ENCODE measurements at regions not wholly inside any gene's neighbourhood (a gene's known extent, or its start where the extent isn't known, plus 50 kb on each side); places are given as distances from the start of the nearest gene placed in this dataset.
A peak's percentile ranks its signal among the peaks of the same experiment; 100 is the strongest.

DNA sequence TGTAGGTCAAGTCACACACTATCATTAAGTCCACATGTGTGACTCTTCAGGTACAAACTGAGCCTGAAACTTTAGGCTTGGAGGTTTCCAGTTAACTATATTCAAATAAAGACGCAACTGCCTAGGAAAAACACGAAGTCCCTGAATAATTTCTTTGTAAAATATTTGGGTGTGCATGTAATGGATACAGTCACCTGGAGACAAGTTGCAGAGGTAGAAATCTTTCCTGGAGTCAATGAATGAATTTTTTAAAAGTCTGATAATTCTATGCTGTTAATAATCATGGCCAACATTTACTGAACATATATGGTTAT is 132.7 kb downstream of the MTX3 start:
- no peaks in the 10 kb centered on the region for H3K9me3 Mint-ChIP-seq
- ChIA-PET CTCF (interaction anchor here (0.7 to 2.3 kb wide), 29 partner anchors 10 to 817 kb away, joined by 3 to 14 read pairs (median 4); no protein-coding TSS in a partner anchor), POLR2A (interaction anchor here (0.6 kb wide), 1 partner anchor 283 kb away, joined by 3 read pairs; no protein-coding TSS in a partner anchor)
- no peak for ATAC-seq
- peaks cover 14% of the 10 kb centered on the region for H3K4me1 Mint-ChIP-seq (ENCODE audit: low read depth)
- peaks cover 12% of the 10 kb centered on the region for H3K27me3 Mint-ChIP-seq
- DNase-seq = no peak
- TF ChIP-seq, protein P1, sequence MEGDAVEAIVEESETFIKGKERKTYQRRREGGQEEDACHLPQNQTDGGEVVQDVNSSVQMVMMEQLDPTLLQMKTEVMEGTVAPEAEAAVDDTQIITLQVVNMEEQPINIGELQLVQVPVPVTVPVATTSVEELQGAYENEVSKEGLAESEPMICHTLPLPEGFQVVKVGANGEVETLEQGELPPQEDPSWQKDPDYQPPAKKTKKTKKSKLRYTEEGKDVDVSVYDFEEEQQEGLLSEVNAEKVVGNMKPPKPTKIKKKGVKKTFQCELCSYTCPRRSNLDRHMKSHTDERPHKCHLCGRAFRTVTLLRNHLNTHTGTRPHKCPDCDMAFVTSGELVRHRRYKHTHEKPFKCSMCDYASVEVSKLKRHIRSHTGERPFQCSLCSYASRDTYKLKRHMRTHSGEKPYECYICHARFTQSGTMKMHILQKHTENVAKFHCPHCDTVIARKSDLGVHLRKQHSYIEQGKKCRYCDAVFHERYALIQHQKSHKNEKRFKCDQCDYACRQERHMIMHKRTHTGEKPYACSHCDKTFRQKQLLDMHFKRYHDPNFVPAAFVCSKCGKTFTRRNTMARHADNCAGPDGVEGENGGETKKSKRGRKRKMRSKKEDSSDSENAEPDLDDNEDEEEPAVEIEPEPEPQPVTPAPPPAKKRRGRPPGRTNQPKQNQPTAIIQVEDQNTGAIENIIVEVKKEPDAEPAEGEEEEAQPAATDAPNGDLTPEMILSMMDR (IDR thresholded peaks at IDR 0.05) = peak; percentile 50
- no peak overlapping the region for H3K4me3 Mint-ChIP-seq
- H3K36me3 Mint-ChIP-seq (ENCODE audit: low read depth) = no peaks in the 10 kb centered on the region
- intact Hi-C loops (cut with micrococcal nuclease) = loop anchor here (2.0 kb wide), 1 partner anchor 156 kb away; no protein-coding TSS in a partner anchor
- no peak overlapping the region for H3K27ac Mint-ChIP-seq

DNA sequence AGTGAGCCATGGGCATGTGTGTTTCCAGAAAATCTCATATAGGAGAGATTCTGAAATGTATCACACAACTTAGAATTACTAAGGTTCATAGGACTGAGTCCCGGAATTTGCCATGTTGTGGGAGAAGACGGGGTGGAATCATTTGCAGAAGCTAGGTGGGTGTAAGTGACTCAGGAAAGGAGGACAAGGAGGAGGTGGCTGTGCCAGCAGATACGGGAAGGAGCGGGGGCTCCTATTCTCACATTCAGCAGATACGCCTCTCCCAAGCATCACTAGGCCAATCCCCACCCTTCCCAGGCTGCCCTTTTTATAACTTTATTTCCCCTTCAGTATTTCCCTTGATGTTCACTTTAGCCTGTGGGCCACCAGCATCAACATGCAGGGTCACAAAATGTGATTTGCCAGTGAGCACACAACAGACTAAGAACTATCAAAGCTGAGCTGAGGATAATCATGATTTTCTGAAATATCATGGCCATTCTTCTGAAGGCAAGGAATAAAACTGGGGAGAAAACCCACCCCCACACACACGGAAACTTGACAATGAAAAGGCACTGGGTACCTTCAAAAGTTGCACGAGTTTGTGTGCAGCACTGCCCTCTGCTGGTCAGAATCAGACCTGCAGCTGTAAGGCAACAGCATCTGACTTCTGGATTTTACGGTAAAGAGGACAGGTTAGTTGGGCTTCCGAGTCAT is 133.2 kb downstream of the MTX3 start:
- peaks cover 14% of the 10 kb centered on the region for H3K4me1 Mint-ChIP-seq (ENCODE audit: low read depth)
- peak overlapping the region; percentile 42 for H3K27ac Mint-ChIP-seq
- peaks cover 9% of the 10 kb centered on the region for H3K27me3 Mint-ChIP-seq
- H3K9me3 Mint-ChIP-seq = no peaks in the 10 kb centered on the region
- intact Hi-C loops (cut with micrococcal nuclease) = loop anchor here (2.0 kb wide), 1 partner anchor 155 kb away; no protein-coding TSS in a partner anchor
- peak; percentile 61 for ATAC-seq
- DNase-seq = peak; percentile 91
- TF ChIP-seq, protein P1 (IDR thresholded peaks at IDR 0.05) = peak; percentile 87
- H3K4me3 Mint-ChIP-seq = no peak overlapping the region
- CTCF ChIA-PET = interaction anchor here (0.7 to 2.3 kb wide), 34 partner anchors 10 to 816 kb away, joined by 3 to 14 read pairs (median 3); no protein-coding TSS in a partner anchor
- POLR2A ChIA-PET = interaction anchor here (0.6 to 0.9 kb wide), 2 partner anchors 283 to 300 kb away, joined by 3 read pairs; no protein-coding TSS in a partner anchor
- H3K36me3 Mint-ChIP-seq (ENCODE audit: low read depth) = no peaks in the 10 kb centered on the region

DNA sequence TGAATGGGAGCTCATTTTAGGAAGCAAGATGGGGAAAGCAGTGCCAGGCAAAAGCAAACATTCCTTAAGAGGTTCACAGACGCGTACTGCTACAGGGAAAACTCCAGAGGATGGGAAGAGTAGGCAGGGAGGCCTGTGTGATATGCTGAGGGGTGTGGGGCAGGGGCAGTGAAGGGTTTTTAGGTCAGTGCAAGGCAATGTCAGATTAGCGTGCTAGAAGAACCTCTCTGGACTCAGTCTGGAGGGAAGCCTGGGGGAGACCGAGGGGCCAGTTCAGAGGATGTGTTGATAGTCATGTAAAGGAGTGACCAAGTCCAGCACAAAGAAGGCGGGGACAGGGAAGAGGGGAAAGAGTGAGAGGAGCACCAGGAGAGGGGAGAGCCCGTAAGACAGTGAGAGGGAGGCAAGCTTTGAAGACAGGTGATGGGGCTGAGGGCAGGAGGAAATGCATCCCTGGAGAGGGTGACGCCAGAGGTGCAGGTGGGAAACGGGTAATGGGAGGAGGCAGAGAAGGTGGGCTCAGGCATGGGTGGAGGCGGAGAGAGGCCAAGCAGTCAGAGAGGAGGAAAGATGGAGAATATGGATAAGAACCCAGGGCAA is 134.5 kb downstream of the MTX3 start:
- Mint-ChIP-seq H3K9me3 (no peaks in the 10 kb centered on the region), H3K36me3 (ENCODE audit: low read depth) (no peaks in the 10 kb centered on the region), H3K27ac (no peak overlapping the region), H3K4me1 (ENCODE audit: low read depth) (peaks cover 14% of the 10 kb centered on the region), H3K27me3 (peaks cover 8% of the 10 kb centered on the region), H3K4me3 (no peak overlapping the region)
- CTCF ChIA-PET = interaction anchor here (0.9 to 1.8 kb wide), 6 partner anchors 10 to 815 kb away, joined by 3 to 5 read pairs (median 3); no protein-coding TSS in a partner anchor
- no peak for DNase-seq
- intact Hi-C loops (cut with micrococcal nuclease) = no loop called here
- POLR2A ChIA-PET = no interaction called here
- TF ChIP-seq, protein P1 (IDR thresholded peaks at IDR 0.05) = no peak
- no peak for ATAC-seq

DNA sequence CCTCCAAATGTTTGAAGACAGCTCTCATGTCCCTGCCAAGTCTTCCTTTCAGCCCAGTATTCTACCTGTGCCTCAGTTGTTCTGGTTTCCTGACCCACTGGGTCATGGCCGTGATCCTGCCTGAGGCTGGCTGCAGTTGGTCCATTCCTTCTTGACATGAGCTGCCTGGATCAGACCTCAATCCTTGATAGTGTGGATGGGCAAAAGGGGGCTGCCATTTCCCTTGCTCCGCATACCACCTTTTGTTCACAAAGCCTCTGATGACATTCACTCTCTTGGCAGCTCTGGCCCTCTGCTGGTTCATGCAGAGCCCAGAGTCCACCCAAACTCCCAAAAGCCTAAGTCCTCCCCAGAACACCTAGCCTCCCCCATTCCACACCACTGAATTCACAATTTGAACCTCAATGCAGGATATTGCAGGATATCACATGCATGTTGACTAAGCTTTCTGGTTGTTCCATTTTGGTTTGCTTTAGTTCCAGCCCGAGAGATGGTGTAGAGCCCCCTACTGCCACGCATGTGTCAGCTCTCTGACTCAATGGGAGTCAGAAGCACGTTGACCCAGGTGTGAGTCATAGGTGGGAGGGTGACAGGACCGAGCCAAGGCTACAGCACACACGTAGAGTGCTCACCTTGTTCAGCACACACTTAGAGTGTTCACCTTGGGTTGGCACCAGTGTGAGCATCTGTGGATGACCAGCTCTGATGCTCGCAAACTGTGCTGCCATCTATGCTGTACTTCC is 137.2 kb downstream of the MTX3 start:
- ATAC-seq (peak; percentile 97), DNase-seq (peak; percentile 75)
- CTCF ChIA-PET = interaction anchor here (0.8 to 2.0 kb wide), 5 partner anchors 8 to 229 kb away, joined by 3 to 5 read pairs (median 3); no protein-coding TSS in a partner anchor
- Mint-ChIP-seq H3K27me3 (peaks cover 4% of the 10 kb centered on the region), H3K4me3 (no peak overlapping the region), H3K4me1 (ENCODE audit: low read depth) (peaks cover 14% of the 10 kb centered on the region), H3K27ac (peak overlapping the region; percentile 2), H3K36me3 (ENCODE audit: low read depth) (no peaks in the 10 kb centered on the region), H3K9me3 (no peaks in the 10 kb centered on the region)
- POLR2A ChIA-PET = interaction anchor here (1.2 to 1.3 kb wide), 2 partner anchors 90 to 149 kb away, joined by 3 to 4 read pairs; no protein-coding TSS in a partner anchor
- TF ChIP-seq, protein P1 (IDR thresholded peaks at IDR 0.05) = no peak
- intact Hi-C loops (cut with micrococcal nuclease) = no loop called here
